NB4 (cell line): ENCODE measurements at regions not wholly inside any gene's neighbourhood (a gene's known extent, or its start where the extent isn't known, plus 50 kb on each side); places are given as distances from the start of the nearest gene placed in this dataset.
A peak's percentile ranks its signal among the peaks of the same experiment; 100 is the strongest.

Source experiments
- DNase-seq: peaks from one replicate; pipeline ENCODE4 v3.0.0; 2010; ENCODE audit warnings: low read depth
- H3K4me3 ChIP-seq: one replicate; pipeline ENCODE4 v1.5.1; 2011; ENCODE audit warnings: mild to moderate bottlenecking, low read depth, low read length, moderate library complexity
- CTCF ChIP-seq: IDR thresholded peaks from one replicate; pipeline ENCODE4 v1.5.1; 2012; ENCODE audit warnings: low read depth, low read length
- MAX ChIP-seq: IDR thresholded peaks from 2 replicates; pipeline ENCODE4 v1.6.1; 2011; ENCODE audit warnings: low read depth, low read length
- MYC ChIP-seq: IDR thresholded peaks from 2 replicates; pipeline ENCODE4 v1.6.1; 2011; ENCODE audit warnings: low read depth, low read length
- POLR2A ChIP-seq: IDR thresholded peaks from 2 replicates; pipeline ENCODE4 v1.6.1; 2011; ENCODE audit warnings: mild to moderate bottlenecking; ENCODE audit not compliant: insufficient read length; ENCODE audit errors: extremely low read depth

DNA sequence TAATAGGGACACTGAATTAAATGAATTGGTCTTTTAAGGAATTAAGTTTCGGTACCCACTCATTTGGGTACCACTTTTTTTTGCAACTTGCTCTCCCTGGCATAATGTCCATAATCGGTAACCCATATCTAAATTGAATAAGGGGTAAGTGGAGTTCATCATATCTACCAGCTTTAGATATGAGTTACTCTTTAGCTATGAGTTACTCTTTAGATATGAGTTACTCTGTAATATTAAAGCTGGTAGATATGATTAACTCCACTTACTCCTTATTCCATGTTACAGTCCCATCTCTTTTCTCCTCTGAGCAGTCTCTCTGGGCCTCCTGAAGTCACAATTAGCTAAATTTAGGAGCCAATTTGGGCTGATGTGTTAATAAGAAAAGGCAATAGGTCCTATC, 85.7 kb downstream of the TEX13C start:
- no peak for DNase-seq
- TF ChIP-seq MAX (no peak), POLR2A (no peak), MYC (no peak), CTCF (no peak)
- no peak overlapping the region for H3K4me3 ChIP-seq

DNA sequence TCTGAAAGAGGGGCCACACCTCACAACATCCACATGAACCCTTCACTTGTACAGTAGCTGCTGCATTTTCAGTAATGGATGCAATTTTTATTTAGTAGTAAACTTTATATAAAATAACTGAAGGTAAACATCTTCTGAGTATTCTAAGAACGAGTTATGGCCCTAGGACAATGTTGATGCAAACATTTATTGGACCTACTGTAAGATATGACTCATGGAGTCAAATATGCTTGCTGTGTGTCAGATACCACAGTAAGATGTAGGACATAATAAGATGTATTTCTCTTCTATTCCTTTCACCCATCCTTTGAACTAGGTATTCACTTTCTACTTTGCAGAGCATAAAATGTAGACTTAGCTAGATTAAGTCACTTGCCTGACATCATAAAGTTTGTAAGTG, 87.6 kb downstream of the TEX13C start:
- DNase-seq: no peak
- no peak overlapping the region for H3K4me3 ChIP-seq
- no peak for TF ChIP-seq POLR2A
- TF ChIP-seq CTCF: no peak
- no peak for TF ChIP-seq MAX
- TF ChIP-seq MYC: no peak

- TF ChIP-seq MYC (no peak), CTCF (no peak), MAX (no peak), POLR2A (no peak)
- DNase-seq: no peak
- H3K4me3 ChIP-seq: no peak overlapping the region
Measured at GRCh38 chrX:125420809-125421208, 101.1 kb downstream of the TEX13C start.

DNA sequence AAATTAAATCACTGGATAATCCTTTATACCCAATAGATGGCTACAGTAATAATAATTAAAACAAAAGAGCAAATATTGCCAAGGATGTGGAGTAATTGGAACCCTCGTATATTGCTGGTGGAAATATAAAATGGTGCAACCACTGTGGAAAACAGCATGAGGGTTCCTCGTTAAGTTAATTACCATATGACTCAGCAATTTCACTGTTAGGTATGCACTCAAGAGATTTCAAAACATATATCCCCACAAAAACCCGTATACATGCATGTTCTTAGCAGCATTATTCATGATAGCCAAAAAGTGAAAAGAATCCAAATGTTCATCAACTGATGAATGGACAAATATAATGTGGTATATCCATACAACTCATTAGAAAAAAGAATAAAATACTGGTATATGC, 103.3 kb downstream of the TEX13C start:
- DNase-seq: no peak
- no peak overlapping the region for H3K4me3 ChIP-seq
- TF ChIP-seq CTCF: no peak

GRCh38 chrX:125424536-125424935, 104.9 kb downstream of the TEX13C start:
- TF ChIP-seq CTCF: no peak
- TF ChIP-seq MAX: no peak
- no peak for TF ChIP-seq POLR2A
- no peak for TF ChIP-seq MYC
- no peak overlapping the region for H3K4me3 ChIP-seq
- DNase-seq: no peak

DNA sequence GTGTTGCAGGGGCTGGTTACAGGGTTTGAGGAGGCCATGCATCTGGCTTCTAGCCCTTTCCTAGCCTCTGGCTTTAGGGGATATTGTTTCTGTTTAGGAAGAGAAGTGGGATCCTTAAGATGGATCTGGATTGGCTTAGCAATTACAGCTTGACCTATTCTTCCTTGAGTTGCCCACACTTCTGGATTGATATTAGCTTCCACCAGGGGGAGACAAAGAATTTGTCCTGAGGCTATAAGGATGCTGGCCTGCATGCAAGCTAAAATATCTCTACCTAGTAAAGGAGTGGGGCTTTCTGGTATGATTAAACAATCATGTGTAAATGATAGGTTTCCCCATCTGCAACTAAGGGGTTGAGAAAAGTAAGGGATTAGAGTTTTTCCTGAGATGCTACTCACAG, 117.2 kb downstream of the TEX13C start:
- TF ChIP-seq POLR2A: no peak
- peak; percentile 18 for TF ChIP-seq CTCF
- no peak for TF ChIP-seq MYC
- TF ChIP-seq MAX: no peak
- H3K4me3 ChIP-seq: no peak overlapping the region
- DNase-seq: peak; percentile 34
